ENCODE measurements at regions not wholly inside any gene's neighbourhood (a gene's known extent, or its start where the extent isn't known, plus 50 kb on each side); places are given as distances from the start of the nearest gene placed in this dataset.

DNA sequence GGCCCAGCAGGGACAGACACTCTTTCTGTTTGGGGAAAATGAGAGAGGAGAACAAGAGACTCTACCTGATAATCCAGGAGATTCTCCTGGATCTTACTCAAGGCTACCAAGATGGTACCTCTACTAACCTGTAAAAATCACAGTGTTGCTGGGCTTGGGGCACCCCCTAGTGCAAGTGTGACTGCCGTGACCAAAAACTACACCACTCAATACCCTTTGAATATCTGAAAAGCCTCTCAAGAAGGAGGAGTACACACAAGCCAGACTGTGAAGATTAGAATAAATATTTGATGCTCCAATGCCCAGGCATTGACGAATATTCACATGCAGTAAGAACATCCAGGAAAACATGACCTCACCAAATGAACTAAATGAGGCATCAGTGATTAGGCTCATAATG is 965.4 kb downstream of the LRFN5 start:
- TF ChIP-seq, protein P1, sequence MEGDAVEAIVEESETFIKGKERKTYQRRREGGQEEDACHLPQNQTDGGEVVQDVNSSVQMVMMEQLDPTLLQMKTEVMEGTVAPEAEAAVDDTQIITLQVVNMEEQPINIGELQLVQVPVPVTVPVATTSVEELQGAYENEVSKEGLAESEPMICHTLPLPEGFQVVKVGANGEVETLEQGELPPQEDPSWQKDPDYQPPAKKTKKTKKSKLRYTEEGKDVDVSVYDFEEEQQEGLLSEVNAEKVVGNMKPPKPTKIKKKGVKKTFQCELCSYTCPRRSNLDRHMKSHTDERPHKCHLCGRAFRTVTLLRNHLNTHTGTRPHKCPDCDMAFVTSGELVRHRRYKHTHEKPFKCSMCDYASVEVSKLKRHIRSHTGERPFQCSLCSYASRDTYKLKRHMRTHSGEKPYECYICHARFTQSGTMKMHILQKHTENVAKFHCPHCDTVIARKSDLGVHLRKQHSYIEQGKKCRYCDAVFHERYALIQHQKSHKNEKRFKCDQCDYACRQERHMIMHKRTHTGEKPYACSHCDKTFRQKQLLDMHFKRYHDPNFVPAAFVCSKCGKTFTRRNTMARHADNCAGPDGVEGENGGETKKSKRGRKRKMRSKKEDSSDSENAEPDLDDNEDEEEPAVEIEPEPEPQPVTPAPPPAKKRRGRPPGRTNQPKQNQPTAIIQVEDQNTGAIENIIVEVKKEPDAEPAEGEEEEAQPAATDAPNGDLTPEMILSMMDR (IDR thresholded peaks at IDR 0.05; ENCODE audit: extremely low read depth, missing control alignments), result no peak
- no peak for DNase-seq (ENCODE audit: low spot score)

DNA sequence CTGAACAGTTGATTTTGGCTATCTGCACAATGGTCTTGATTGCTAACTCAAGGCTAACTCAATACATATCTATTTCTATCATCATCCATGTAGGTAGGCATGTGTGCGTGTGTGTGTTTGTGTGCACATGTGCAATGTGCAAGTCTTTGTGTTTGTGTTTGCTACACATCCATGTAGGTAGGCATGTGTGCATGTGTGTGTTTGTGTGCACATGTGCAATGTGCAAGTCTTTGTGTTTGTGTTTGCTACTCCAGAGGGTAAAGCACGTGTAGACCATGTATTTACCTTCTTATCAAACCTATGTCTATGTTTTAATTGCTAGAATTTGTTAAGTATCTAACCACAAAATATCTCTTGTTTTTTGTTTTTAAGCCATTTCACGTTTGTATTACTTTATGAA is 962.6 kb downstream of the LRFN5 start:
- TF ChIP-seq, protein P1 (IDR thresholded peaks at IDR 0.05; ENCODE audit: extremely low read depth, missing control alignments), result no peak
- DNase-seq (ENCODE audit: low spot score), result no peak

DNA sequence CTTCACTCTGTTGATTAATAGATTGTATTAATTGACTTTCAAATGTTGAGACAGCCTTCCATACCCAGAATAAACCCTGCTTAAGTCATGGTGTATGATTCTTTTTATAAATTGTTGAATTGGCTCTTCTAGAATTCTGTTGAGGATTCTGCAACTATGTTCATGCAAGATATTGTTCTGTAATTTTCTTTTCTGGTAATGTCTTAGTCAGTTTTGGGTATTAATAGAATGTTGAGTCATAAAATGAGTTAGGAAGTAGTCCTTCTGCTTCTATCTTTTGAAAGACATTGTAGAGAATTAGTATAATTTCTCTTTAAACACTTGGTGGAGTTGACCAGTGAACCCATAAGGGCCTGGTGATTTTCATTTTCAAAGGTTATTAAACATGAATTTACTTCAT is 958.9 kb downstream of the LRFN5 start:
- DNase-seq (ENCODE audit: low spot score), result no peak
- TF ChIP-seq, protein P1 (IDR thresholded peaks at IDR 0.05; ENCODE audit: extremely low read depth, missing control alignments), result no peak

DNA sequence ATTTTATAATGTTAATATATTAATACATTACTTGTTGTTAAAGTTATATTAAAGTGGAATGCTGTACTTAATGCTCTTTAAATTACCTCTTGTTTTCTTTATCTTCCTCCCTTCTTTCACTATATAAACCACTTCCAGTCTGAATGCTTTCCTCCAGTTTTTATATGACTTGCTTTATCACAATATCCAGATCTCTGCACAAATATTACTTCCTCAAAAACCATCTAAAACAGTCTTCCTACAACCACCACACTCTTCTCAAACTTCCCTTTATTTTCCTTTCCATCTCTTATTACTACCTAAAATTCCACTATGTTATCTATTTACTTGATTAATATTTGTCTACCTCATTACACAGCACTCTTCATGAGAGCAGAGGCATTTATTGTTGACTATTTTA is 956.6 kb downstream of the LRFN5 start:
- DNase-seq (ENCODE audit: low spot score), result no peak
- TF ChIP-seq, protein P1 (IDR thresholded peaks at IDR 0.05; ENCODE audit: extremely low read depth, missing control alignments), result no peak

DNA sequence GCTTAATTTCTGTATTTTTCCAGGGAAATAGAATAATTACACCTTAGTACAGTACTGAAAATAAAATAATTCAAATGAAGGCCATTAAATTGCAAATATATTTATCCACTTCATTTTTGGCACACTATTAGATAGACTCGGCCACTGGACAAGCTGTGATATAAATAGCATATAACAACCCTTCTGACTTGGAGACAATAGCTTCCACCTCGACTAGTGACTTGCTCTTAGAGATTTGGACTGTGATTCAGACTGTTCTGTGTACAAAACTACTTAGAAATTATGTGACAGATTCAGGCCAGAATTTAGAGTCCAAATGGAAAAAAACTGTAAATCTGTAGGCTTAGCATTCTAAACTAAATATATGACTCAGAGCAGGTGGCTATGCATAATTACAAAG is 949.9 kb downstream of the LRFN5 start:
- TF ChIP-seq, protein P1 (IDR thresholded peaks at IDR 0.05; ENCODE audit: extremely low read depth, missing control alignments), result no peak
- no peak for DNase-seq (ENCODE audit: low spot score)

DNA sequence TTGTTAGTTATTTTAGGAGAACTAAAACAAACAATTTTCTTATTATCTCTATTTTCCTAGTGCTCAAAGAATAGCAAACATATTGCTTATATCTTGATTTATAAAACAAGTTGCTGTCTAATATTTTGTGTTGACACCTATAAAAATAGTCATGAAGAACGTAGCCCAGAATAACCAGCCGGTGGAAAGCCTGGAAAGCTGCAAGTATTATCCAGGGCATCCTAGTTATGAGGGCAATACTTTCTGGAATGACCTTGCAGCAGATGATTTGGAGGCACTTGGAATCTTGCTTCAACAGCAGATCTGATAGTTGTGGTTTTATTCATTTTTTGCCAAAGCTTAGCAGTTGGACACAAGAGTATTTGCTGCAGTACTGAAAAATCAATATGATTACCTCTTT is 948.7 kb downstream of the LRFN5 start:
- DNase-seq (ENCODE audit: low spot score), result no peak
- TF ChIP-seq, protein P1 (IDR thresholded peaks at IDR 0.05; ENCODE audit: extremely low read depth, missing control alignments), result no peak

DNA sequence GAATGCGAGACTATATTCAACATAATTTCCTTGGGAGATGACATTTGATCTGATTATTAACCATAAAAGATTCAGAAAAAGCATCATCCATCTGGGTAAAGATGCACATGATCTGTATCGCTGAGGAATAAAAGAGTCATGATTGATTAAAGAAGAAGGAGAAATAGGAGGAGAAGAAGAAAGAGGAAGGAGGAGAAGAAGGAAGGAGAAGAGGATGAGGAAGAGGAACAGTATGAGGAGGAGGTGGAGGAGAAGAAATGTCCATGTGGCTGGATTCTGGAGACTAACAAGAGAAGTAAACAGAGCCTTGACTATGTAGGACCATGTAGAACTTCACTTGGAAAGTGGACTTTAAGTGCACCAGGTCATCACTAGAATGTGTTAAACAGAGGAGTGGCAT is 947.4 kb downstream of the LRFN5 start:
- TF ChIP-seq, protein P1 (IDR thresholded peaks at IDR 0.05; ENCODE audit: extremely low read depth, missing control alignments), result no peak
- no peak for DNase-seq (ENCODE audit: low spot score)

Data from GM20000 (cell line).